Lower leg skin (tissue), 3 donors: ENCODE measurements at regions not wholly inside any gene's neighbourhood (a gene's known extent, or its start where the extent isn't known, plus 50 kb on each side); places are given as distances from the start of the nearest gene placed in this dataset.

Experiments used
- CTCF ChIP-seq, 3 donors: fragments of 450-650 bp; IDR thresholded peaks; one replicate each; pipeline ENCODE4 v1.5.1; 2016; ENCODE audit warnings: antibody characterized with exemption in 3 of 3, mild to moderate bottlenecking in 3 of 3, moderate library complexity in 2 of 3
- POLR2A ChIP-seq, 2 donors: fragments of 450-650 bp; IDR thresholded peaks; one replicate each; pipeline ENCODE4 v1.6.1; 2016 to 2017; ENCODE audit warnings: antibody characterized with exemption in 2 of 2, mild to moderate bottlenecking in 1 of 2, moderate library complexity in 1 of 2

GRCh38 chr17:77467521-77467920 is 326.8 kb downstream of the SEC14L1 start:
- TF ChIP-seq POLR2A (IDR thresholded peaks at IDR 0.05) (no peak), CTCF (IDR thresholded peaks at IDR 0.05) (no peak)
